HG03135 (cell line): ENCODE measurements at regions not wholly inside any gene's neighbourhood (a gene's known extent, or its start where the extent isn't known, plus 50 kb on each side); places are given as distances from the start of the nearest gene placed in this dataset.
"Not testable (repeated sequence)": the region's sequence is repeated elsewhere in the genome, so short reads cannot be mapped to it uniquely, and the experiment has no call there.

ENCODE experiments used
- ATAC-seq: cut with Tn5 transposase; IDR thresholded peaks from one replicate; pipeline ENCODE4 v1.9.1; 2021; ENCODE audit warnings: mild to moderate bottlenecking, moderate library complexity; ENCODE audit not compliant: unreplicated experiment

- ATAC-seq, result no peak
Observed at GRCh38 chr1:73516451-73516850, 681.5 kb downstream of the LRRIQ3 start.

GRCh38 chr1:73511038-73511437 lies 686.9 kb downstream of the LRRIQ3 start:
- no peak for ATAC-seq

DNA sequence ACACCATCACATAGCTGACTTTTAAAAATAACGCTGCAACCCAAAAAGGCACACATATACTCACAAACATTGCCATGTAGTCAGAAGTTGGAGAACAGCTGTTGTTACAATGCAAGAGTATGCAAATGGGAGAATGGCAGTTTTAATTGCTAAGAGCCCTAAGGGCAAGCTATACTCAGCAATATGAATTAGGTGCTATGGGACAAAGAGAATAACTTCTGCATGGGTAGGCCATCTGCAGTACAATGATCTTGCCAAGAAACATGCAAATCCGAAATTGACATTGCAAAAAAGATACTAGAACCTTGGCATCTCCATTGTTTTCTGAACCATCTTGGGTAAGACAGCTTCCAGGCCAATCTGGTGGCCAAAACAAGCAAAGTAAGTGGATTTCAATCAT lies 697.8 kb downstream of the LRRIQ3 start:
- no peak for ATAC-seq

- no peak for ATAC-seq
Observed at GRCh38 chr1:73499671-73500070, 698.3 kb downstream of the LRRIQ3 start.

DNA sequence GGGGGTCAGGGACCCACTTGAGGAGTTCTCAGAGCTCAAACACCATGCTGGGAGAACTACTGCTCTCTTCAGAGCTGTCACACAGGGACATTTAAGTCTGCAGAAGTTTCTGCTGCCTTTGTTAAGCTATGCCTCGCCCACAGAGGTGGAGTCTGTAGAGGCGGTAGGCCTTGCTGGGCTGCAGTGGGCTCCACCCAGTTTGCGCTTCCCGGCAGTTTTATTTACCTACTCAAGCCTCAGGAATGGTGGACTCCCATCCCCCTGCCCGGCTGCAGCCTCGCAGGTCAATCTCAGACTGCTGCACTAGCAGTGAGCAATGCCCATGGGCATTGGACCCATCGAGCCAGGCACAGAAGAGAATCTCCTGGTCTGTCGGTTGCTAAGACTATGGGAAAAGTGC lies 706.4 kb downstream of the LRRIQ3 start:
- no peak for ATAC-seq

DNA sequence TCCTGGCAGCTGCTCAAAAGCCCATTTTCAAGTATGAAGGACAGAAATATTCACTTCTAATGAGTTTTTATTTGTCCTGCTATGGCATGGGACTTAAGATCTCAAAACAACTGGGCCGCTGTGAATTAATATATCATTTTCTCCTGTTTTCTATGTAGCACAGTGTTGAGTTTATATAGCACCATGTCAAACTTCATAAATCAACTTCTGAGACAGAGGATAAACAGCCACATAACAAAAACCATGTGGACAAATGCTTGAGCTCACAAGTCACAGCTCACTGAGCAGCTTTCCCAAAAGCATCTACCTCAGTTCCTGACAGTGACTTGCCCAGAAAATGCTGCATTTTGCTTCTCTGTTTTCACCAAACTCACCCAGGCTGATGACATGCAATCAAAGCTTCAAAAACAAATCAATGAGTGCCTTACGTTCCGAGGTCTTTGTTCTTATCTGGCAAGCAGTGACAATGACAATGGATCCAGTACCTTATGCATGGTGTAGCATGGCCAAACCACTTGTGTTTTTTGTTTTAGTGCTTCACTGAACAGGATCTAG lies 722.6 kb downstream of the LRRIQ3 start:
- ATAC-seq, result no peak

DNA sequence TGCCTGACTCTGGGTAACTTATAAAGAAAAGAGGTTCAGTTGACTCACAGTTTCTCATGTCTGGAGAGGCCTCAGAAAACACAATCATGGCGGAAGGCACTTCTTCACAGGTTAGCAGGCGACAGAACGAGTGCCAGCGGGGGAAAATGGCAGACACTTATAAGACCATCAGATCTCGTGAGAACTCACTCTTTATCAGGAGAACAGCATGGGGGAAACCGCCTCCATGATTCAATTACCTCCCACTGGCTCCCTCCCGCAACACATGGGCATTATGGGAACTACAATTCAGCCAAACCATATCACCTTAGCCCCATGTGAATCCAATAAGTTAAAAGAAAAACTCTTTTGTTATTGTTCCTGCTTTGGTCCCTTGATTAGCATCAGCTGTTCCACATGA lies 725.2 kb downstream of the LRRIQ3 start:
- ATAC-seq, result no peak

DNA sequence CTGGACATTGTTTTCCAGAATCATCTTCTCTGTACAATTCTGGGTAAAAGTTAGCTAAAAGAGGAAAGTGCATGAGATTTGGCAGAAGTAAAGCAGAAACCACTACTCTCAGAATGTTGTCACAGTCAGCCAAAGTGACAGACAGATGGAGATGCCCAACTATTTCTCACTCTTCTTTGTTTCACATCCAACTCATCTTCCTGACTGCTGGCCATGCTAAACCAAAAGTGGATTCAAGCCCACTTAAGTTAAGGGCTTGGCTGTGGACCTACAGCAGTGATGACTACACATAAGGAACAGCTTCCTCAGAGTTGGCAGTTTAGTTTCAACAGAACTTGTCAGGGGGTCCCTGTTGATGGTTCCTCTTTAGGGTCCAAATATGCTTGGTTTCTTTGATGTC lies 730.2 kb downstream of the LRRIQ3 start:
- ATAC-seq, result no peak

- ATAC-seq, result no peak
Observed at GRCh38 chr1:73463873-73464272, 734.1 kb downstream of the LRRIQ3 start.

DNA sequence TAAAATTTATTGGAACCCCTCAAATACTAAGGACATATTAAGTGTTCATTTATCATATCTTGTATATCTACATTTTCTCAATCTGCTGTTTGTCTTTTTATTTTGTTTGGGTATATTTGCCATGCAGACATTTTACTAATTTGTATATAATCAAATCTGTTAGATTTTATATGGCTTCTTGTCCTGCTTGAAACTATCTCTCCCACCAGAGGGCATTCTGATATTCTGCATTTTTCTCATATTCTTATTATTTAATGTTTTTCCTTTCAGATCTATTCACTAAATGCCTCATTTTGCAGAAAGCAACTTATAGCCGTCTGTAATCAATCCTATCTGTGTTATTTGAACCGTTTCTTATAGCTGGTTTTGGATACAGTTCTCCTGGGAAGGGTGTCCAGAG lies 745.5 kb downstream of the LRRIQ3 start:
- ATAC-seq, result no peak

GRCh38 chr1:73450668-73451067 lies 747.3 kb downstream of the LRRIQ3 start:
- not testable (repeated sequence) for ATAC-seq

DNA sequence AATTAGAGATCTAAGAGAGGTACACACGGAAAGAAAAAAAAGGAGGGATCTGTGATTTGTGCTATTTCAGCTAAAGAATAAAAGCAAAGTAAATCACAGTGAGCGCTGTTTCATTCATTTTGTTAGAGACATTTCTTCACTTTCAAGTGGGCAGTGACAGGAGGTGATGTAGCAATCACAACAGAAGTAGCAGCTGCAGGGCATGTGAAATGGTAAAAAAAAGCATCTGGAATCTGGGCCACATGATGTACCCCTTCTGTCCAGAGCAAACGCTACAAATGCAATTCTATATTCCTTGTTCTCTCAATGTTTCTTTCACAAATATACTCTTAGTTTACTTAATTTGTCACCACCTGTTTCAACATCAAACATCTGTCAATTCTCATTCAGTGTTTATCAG lies 786.5 kb downstream of the LRRIQ3 start:
- no peak for ATAC-seq

- ATAC-seq, result no peak
Observed at GRCh38 chr1:73401666-73402065, 796.3 kb downstream of the LRRIQ3 start.

GRCh38 chr1:73382966-73383365 lies 815.0 kb downstream of the LRRIQ3 start:
- ATAC-seq, result no peak

DNA sequence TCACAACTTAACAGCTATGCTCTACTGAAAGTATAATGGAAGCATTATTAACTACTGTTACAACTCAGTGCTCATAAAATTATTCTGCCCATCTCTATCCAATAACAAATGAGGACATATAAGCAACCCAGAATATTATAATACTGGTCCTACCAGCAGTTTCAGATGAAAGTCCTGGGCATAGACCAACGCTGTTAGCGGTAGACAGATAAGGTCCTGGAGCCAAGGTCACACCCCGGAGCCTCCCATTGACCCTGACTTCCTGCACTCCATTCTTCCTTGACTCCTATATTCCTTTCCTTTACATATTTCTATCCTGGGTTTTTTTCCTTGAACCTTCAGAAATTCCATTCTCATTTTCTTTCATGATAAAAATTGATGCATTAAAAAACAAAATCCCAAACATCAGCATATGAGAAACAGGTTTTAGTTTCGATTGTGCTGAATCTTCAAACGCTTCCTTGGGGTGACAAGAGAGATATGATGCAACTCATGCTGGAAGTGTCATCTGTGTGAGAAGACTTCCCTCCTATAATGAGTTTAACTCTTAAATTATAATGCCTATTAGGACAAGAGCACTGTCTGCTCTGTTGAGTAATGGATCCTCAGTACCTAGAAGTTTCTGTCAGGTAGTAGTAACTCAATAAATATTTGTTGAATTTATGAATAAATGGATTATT lies 831.1 kb downstream of the LRRIQ3 start:
- no peak for ATAC-seq

DNA sequence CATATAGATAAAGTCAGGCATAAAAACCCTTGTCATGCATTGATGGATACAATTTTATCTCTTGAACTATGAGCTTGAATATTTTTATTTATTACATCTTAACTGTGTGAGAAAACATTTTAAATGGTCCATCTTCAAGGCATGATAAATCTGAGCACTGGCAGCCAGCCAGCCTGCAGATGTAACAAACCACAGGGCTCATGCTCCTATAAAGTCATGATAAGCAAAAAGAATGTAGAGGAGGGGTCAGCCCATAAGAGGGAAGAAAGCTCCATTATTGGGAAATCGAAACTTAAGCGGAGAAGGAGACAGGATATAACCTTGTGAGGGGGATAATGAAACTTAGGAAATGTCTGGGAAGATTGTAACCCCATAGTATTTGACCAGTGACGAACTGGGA lies 839.0 kb downstream of the LRRIQ3 start:
- ATAC-seq, result no peak

- ATAC-seq, result no peak
Observed at GRCh38 chr1:73356485-73356884, 841.5 kb downstream of the LRRIQ3 start.

- no peak for ATAC-seq
Observed at GRCh38 chr1:73343947-73344346, 854.0 kb downstream of the LRRIQ3 start.

GRCh38 chr1:73333847-73334503 lies 864.0 kb downstream of the LRRIQ3 start:
- no peak for ATAC-seq

DNA sequence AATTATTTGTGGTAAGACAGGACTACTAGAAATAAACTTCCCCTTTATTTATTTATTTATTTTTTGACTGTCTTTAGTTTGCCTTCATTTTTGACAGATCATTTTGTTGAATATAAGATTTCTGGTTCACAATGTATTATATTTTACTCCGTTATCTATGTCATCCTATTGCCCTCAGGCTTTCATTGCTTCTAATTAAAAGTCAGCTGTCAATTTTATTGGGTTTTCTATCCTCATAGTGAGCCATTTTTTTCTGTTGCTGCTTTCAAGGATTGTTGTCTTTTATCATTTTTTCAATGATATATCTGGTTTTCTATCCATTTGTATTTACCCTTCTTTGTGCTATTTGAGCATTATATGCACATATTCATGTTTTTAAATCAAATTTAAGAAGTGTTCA lies 866.2 kb downstream of the LRRIQ3 start:
- ATAC-seq, result no peak

DNA sequence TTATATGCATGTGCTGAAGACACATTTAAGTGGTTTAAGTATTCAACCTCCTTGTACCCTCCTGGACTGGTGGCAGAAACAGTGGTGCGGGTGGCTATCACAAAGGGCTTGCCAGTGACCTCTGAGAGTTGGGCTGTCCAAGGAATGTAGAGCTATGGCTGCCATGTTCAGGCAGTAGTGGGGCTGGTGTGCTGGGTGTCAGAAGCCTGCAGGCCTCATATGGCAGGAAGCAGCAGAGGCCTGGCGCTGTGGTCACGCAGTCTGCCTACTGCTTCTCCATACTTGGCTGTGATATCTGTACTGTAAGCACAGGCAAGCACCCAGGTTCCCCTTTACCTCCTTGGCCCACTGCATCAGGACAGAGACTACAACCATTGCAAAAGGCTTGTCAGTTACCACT lies 870.0 kb downstream of the LRRIQ3 start:
- ATAC-seq, result no peak

- ATAC-seq, result no peak
Observed at GRCh38 chr1:73327180-73327793, 870.7 kb downstream of the LRRIQ3 start.
